Uterus (tissue), 3 donors: ENCODE measurements at regions not wholly inside any gene's neighbourhood (a gene's known extent, or its start where the extent isn't known, plus 50 kb on each side); places are given as distances from the start of the nearest gene placed in this dataset.
"Not testable (repeated sequence)": the region's sequence is repeated elsewhere in the genome, so short reads cannot be mapped to it uniquely, and the experiment has no call there.

Source experiments
- DNase-seq, 2 donors: peaks; one replicate each; pipeline ENCODE4 v3.0.0-alpha.2; 2019 to 2020
- H3K27ac ChIP-seq, 2 donors: fragments of 200-600 bp; sonication (generic); 1 replicate in 1 of 2; 2 replicates in 1 of 2; pipeline ENCODE4 v1.5.1; 2016 to 2018
- H3K27me3 ChIP-seq, 2 donors: fragments of 200-600 bp; sonication (generic); one replicate each; pipeline ENCODE4 v1.5.1; 2018 to 2019; ENCODE audit warnings: control low read depth in 1 of 2
- H3K36me3 ChIP-seq, 2 donors: fragments of 200-600 bp; sonication (generic); one replicate each; pipeline ENCODE4 v1.5.1; 2019; ENCODE audit warnings: control low read depth in 1 of 2
- H3K4me1 ChIP-seq, 2 donors: fragments of 200-600 bp; sonication (generic); one replicate each; pipeline ENCODE4 v1.5.1; 2018 to 2019; ENCODE audit warnings: control low read depth in 1 of 2
- H3K4me3 ChIP-seq, 2 donors: fragments of 200-600 bp; sonication (generic); 1 replicate in 1 of 2; 2 replicates in 1 of 2; pipeline ENCODE4 v1.5.1; 2018 to 2019; ENCODE audit warnings: mild to moderate bottlenecking in 1 of 2
- H3K9me3 ChIP-seq, 2 donors: fragments of 200-600 bp; sonication (generic); one replicate each; pipeline ENCODE4 v1.5.1; 2019; ENCODE audit warnings: control low read depth in 1 of 2
- POLR2A ChIP-seq, 2 donors: fragments of 450-650 bp; IDR thresholded peaks; one replicate each; pipeline ENCODE4 v1.6.1; 2016; ENCODE audit warnings: antibody characterized with exemption in 2 of 2, mild to moderate bottlenecking in 1 of 2, moderate library complexity in 1 of 2
- intact Hi-C: fragments of 100-400 bp; cut with DNase I; formaldehyde crosslinking; loops from one replicate; pipeline ENCODE4 v1.15.1; 2023; ENCODE audit warnings: low total_unique reads
- TF ChIP-seq, protein P1 (sequence below), 4 experiments: fragments of 200-600 bp in 2 of 4; fragments of 450-650 bp in 2 of 4; sonication (generic) in 2 of 4; IDR thresholded peaks; one replicate each; pipeline ENCODE4 v1.5.1; 2016 to 2019; ENCODE audit warnings: antibody characterized with exemption in 4 of 4, mild to moderate bottlenecking in 2 of 4, moderate library complexity in 1 of 4
- donor health status: DM: yes; HTN: yes; CAD: no.

- no peak overlapping the region for H3K27ac ChIP-seq
- no peaks in the 10 kb centered on the region for H3K36me3 ChIP-seq
- H3K4me3 ChIP-seq, result no peak overlapping the region
- H3K27me3 ChIP-seq, result no peaks in the 10 kb centered on the region
- intact Hi-C loops, result no loop called here
- H3K4me1 ChIP-seq, result no peaks in the 10 kb centered on the region
- peaks cover 0 to 10% of the 10 kb centered on the region in 2 donors for H3K9me3 ChIP-seq
- TF ChIP-seq, protein P1, sequence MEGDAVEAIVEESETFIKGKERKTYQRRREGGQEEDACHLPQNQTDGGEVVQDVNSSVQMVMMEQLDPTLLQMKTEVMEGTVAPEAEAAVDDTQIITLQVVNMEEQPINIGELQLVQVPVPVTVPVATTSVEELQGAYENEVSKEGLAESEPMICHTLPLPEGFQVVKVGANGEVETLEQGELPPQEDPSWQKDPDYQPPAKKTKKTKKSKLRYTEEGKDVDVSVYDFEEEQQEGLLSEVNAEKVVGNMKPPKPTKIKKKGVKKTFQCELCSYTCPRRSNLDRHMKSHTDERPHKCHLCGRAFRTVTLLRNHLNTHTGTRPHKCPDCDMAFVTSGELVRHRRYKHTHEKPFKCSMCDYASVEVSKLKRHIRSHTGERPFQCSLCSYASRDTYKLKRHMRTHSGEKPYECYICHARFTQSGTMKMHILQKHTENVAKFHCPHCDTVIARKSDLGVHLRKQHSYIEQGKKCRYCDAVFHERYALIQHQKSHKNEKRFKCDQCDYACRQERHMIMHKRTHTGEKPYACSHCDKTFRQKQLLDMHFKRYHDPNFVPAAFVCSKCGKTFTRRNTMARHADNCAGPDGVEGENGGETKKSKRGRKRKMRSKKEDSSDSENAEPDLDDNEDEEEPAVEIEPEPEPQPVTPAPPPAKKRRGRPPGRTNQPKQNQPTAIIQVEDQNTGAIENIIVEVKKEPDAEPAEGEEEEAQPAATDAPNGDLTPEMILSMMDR (IDR thresholded peaks at IDR 0.05), result peak in 1 of 4 experiments; percentile 23
- TF ChIP-seq POLR2A (IDR thresholded peaks at IDR 0.05), result no peak
- no peak for DNase-seq
Measured at GRCh38 chr7:81256991-81257390, 338.1 kb upstream of the SEMA3C start.

DNA sequence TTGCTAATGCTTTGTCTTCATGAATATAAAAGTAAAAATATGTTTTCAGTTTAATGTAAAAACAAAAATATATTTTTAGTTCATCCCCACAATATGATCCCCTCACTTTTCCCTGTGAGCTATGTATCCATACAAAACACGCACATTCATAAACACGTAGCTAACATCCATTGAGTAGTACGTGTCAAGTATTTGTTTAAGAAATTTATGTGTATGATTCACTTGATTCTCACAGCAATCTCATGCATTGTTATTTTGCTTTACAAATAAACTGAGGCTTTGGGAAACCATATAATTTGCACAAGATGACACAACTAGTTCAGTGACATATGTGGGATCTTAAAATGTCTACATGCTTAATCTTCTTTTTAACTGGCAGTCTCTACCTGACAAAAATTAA is 329.6 kb upstream of the SEMA3C start:
- Histone ChIP-seq H3K4me3 (no peak overlapping the region), H3K27ac (no peak overlapping the region), H3K9me3 (no peaks in the 10 kb centered on the region), H3K36me3 (no peaks in the 10 kb centered on the region), H3K4me1 (no peaks in the 10 kb centered on the region), H3K27me3 (no peaks in the 10 kb centered on the region)
- TF ChIP-seq, protein P1 (IDR thresholded peaks at IDR 0.05), result no peak
- no peak for TF ChIP-seq POLR2A (IDR thresholded peaks at IDR 0.05)
- intact Hi-C loops, result no loop called here
- DNase-seq, result no peak

DNA sequence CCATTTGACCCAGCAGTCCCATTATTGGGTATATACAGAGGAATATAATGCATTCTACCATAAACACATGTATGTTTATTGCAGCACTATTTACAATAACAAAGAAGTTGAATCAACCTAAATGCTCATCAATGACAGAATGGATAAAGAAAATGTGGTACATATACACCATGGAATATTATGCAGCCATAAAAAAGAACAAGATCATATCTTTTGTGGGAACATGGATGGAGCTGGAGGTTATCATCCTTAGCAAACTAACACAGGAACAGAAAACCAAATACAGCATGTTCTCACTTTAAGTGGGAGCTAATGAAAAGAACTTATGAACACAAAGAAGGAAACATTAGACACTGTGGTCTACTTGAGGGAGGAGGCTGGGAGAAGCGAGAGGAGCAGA is 328.5 kb upstream of the SEMA3C start:
- H3K4me1 ChIP-seq, H3K27ac ChIP-seq, H3K9me3 ChIP-seq, DNase-seq, H3K36me3 ChIP-seq, intact Hi-C loops, H3K27me3 ChIP-seq, H3K4me3 ChIP-seq: not testable (repeated sequence)

DNA sequence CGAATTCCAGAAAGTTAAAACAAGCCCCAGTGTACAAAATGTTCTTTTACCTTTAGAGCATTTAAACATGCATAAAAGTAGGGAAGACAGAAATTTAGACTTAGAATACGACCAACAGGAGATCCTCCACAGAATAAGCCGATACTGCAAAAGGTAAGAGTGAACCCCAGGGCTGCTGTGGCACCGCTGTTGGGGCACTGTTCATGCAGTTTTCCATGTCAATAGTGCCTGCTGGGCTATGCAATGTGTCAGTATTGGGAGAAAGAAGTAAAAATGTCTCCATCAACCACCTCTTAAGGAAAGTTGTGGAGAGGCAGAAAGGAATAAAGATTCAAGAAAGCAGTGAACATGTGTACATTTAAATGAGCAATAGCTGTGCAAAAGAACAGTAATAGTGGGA is 326.5 kb upstream of the SEMA3C start:
- no peak overlapping the region for H3K27ac ChIP-seq
- TF ChIP-seq, protein P1 (IDR thresholded peaks at IDR 0.05), result no peak
- no peak for TF ChIP-seq POLR2A (IDR thresholded peaks at IDR 0.05)
- H3K9me3 ChIP-seq, result no peaks in the 10 kb centered on the region
- H3K4me1 ChIP-seq, result no peaks in the 10 kb centered on the region
- intact Hi-C loops, result no loop called here
- H3K27me3 ChIP-seq, result no peaks in the 10 kb centered on the region
- no peaks in the 10 kb centered on the region for H3K36me3 ChIP-seq
- no peak for DNase-seq
- no peak overlapping the region for H3K4me3 ChIP-seq

- no peak for DNase-seq
Measured at GRCh38 chr7:81244224-81244623, 325.4 kb upstream of the SEMA3C start.

More at GRCh38 chr7:81244224-81244623, 325.4 kb upstream of the SEMA3C start:
- no peak overlapping the region for H3K4me3 ChIP-seq
- intact Hi-C loops, result no loop called here
- no peak for TF ChIP-seq POLR2A (IDR thresholded peaks at IDR 0.05)
- TF ChIP-seq, protein P1 (IDR thresholded peaks at IDR 0.05), result no peak
- H3K27me3 ChIP-seq, result no peaks in the 10 kb centered on the region
- H3K4me1 ChIP-seq, result no peaks in the 10 kb centered on the region
- no peak overlapping the region for H3K27ac ChIP-seq
- no peaks in the 10 kb centered on the region for H3K36me3 ChIP-seq
- H3K9me3 ChIP-seq, result no peaks in the 10 kb centered on the region
